Thymus (tissue), 11 donors: ENCODE measurements at regions not wholly inside any gene's neighbourhood (a gene's known extent, or its start where the extent isn't known, plus 50 kb on each side); places are given as distances from the start of the nearest gene placed in this dataset.
"Not testable (repeated sequence)": the region's sequence is repeated elsewhere in the genome, so short reads cannot be mapped to it uniquely, and the experiment has no call there.

Experiments used
- DNase-seq, 9 donors: peaks; one replicate each; pipeline ENCODE4 v3.0.0-alpha.2; 2013; ENCODE audit warnings: low spot score in 9 of 9, low read depth in 6 of 9, missing footprints in 1 of 9
- H3K27ac ChIP-seq, 2 donors: one replicate each; pipeline ENCODE4 v1.5.1; 2013; ENCODE audit warnings: control low read depth in 1 of 2, low read depth in 1 of 2, low read length in 1 of 2, mild to moderate bottlenecking in 1 of 2, moderate library complexity in 1 of 2
- H3K27me3 ChIP-seq, 2 donors: one replicate each; pipeline ENCODE4 v1.5.1; 2013; ENCODE audit warnings: low read length in 1 of 2; ENCODE audit not compliant: control insufficient read depth in 2 of 2, insufficient read depth in 1 of 2
- H3K36me3 ChIP-seq, 2 donors: one replicate each; pipeline ENCODE4 v1.5.1; 2013; ENCODE audit warnings: low read length in 1 of 2, mild to moderate bottlenecking in 1 of 2, moderate library complexity in 1 of 2; ENCODE audit not compliant: control insufficient read depth in 2 of 2, insufficient read depth in 2 of 2
- H3K4me1 ChIP-seq, 2 donors: one replicate each; pipeline ENCODE4 v1.5.1; 2013; ENCODE audit warnings: low read length in 2 of 2; ENCODE audit not compliant: control insufficient read depth in 2 of 2, insufficient read depth in 2 of 2
- H3K4me3 ChIP-seq, 2 donors: one replicate each; pipeline ENCODE4 v1.5.1; 2013; ENCODE audit warnings: low read length in 2 of 2, control low read depth in 1 of 2, mild to moderate bottlenecking in 1 of 2
- H3K9me3 ChIP-seq, 2 donors: one replicate each; pipeline ENCODE4 v1.5.1; 2013; ENCODE audit warnings: low read length in 1 of 2, mild to moderate bottlenecking in 1 of 2; ENCODE audit not compliant: control insufficient read depth in 2 of 2, insufficient read depth in 1 of 2
- WGBS: extraction: QIAGEN DNeasy Blood & Tissue Kit; methylation state at CpG from one replicate; pipeline ENCODE4 v1.1.7; 2013; 5-methylcytosine and 5-hydroxymethylcytosine counted together
- donor health status: healthy.

GRCh38 chr1:115539061-115539460, 102.7 kb upstream of the VANGL1 start:
- Histone ChIP-seq H3K27me3 (no peaks in the 10 kb centered on the region), H3K36me3 (no peaks in the 10 kb centered on the region), H3K4me3 (no peak overlapping the region), H3K27ac (no peak overlapping the region), H3K9me3 (no peaks in the 10 kb centered on the region), H3K4me1 (no peaks in the 10 kb centered on the region)
- 95% methylated on average over 7 of the region's 7 CpGs for WGBS
- DNase-seq: no peak

- Histone ChIP-seq H3K9me3 (no peaks in the 10 kb centered on the region), H3K27ac (no peak overlapping the region), H3K4me3 (no peak overlapping the region), H3K36me3 (no peaks in the 10 kb centered on the region), H3K4me1 (no peaks in the 10 kb centered on the region), H3K27me3 (no peaks in the 10 kb centered on the region)
- no peak for DNase-seq
- WGBS: 99% methylated on average over 1 of the region's 1 CpG
These were observed 103.2 kb upstream of the VANGL1 start for GRCh38 chr1:115538579-115538978.

- no peaks in the 10 kb centered on the region for H3K9me3 ChIP-seq
- no peak overlapping the region for H3K4me3 ChIP-seq
- H3K36me3 ChIP-seq: no peaks in the 10 kb centered on the region
- no peaks in the 10 kb centered on the region for H3K27me3 ChIP-seq
- H3K27ac ChIP-seq: no peak overlapping the region
- DNase-seq: no peak
- no peaks in the 10 kb centered on the region for H3K4me1 ChIP-seq
These were observed 104.4 kb upstream of the VANGL1 start for GRCh38 chr1:115537415-115537814.

DNA sequence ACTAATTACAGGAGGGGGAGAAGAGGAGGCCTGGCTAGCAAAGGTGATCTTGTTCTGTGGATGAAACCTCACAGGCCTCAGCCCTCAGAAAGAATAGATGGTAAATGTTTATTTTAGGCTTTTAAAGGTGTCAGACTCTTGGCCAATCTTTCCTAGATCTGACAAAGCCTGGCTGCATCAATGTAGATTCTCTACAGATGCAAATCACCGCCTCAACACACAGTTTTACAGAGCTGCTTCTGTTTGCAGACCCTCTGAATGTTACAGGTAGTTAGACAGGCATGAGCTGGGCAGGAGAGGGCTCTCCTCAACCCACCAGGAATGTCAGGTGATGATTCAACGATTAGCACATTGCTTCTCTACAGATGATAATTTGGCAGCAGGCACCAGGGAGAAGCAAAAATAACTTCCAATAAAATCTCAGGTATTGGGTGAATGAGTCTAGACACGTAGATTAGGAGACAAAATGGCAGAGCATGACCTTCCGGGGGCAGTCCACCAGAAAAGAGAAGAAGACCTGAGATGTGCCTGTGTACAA, 105.4 kb upstream of the VANGL1 start:
- no peaks in the 10 kb centered on the region for H3K36me3 ChIP-seq
- H3K4me1 ChIP-seq: peaks cover 0 to 2% of the 10 kb centered on the region in 2 donors
- no peak for DNase-seq
- no peak overlapping the region for H3K4me3 ChIP-seq
- no peaks in the 10 kb centered on the region for H3K27me3 ChIP-seq
- H3K9me3 ChIP-seq: no peaks in the 10 kb centered on the region
- H3K27ac ChIP-seq: no peak overlapping the region
- WGBS: 93% methylated on average over 4 of the region's 4 CpGs

DNA sequence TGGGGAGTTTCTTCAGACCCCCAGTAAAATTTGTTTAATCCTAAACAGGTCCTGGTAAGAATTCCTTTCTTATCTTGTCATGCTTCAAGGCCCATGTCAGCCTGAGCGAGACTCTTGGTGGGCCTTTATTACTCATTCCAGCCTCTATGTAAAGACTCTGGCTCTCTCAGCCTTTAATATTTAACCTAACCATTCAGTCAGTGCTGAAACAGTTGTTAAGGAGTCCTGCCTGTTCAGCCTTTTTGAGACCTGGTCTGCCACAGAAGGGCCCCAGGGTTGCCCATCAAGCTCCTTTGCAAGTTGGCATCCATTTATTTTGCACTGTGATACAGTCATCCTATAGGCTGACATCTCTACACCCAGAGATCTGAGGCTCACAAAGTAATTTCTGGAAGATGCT, 107.7 kb upstream of the VANGL1 start:
- 100% methylated on average over 1 of the region's 1 CpG for WGBS
- Histone ChIP-seq H3K27ac (no peak overlapping the region), H3K9me3 (no peaks in the 10 kb centered on the region), H3K27me3 (no peaks in the 10 kb centered on the region), H3K4me3 (no peak overlapping the region), H3K36me3 (no peaks in the 10 kb centered on the region), H3K4me1 (peaks cover 0 to 4% of the 10 kb centered on the region in 2 donors)
- no peak for DNase-seq

- no peaks in the 10 kb centered on the region for H3K36me3 ChIP-seq
- H3K27ac ChIP-seq: no peak overlapping the region
- no peak for DNase-seq
- no peaks in the 10 kb centered on the region for H3K9me3 ChIP-seq
- WGBS: 66% methylated on average over 6 of the region's 6 CpGs
- peaks cover 0 to 4% of the 10 kb centered on the region in 2 donors for H3K4me1 ChIP-seq
- no peak overlapping the region for H3K4me3 ChIP-seq
- H3K27me3 ChIP-seq: no peaks in the 10 kb centered on the region
These were observed 110.0 kb upstream of the VANGL1 start for GRCh38 chr1:115531631-115532264.

DNA sequence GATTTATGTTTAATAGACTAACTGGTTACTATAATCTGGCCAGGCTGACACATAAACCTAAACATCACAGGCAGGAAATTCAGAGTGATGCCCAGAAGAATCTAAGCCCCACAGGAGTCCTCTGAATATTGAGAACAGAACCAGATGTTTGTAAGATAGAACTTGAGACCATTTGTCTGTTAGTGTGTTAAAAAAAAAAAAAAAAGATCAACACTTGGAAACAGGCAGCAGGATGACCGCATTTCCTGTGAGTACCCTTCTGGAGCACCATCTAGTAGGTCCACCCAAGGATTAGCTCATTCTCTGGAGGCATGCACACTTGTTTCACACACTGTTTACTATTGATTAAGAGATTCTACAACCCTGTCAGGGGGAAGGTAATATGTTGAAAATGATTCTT, 111.4 kb upstream of the VANGL1 start:
- Histone ChIP-seq H3K27ac (no peak overlapping the region), H3K36me3 (no peaks in the 10 kb centered on the region), H3K9me3 (no peaks in the 10 kb centered on the region), H3K4me1 (peaks cover 0 to 4% of the 10 kb centered on the region in 2 donors), H3K27me3 (no peaks in the 10 kb centered on the region), H3K4me3 (no peak overlapping the region)
- WGBS: 96% methylated on average over 1 of the region's 1 CpG
- no peak for DNase-seq

- no peak for DNase-seq
- H3K4me1 ChIP-seq: peaks cover 0 to 4% of the 10 kb centered on the region in 2 donors
- no peaks in the 10 kb centered on the region for H3K36me3 ChIP-seq
- H3K27ac ChIP-seq: no peak overlapping the region
- H3K4me3 ChIP-seq: no peak overlapping the region
- H3K27me3 ChIP-seq: no peaks in the 10 kb centered on the region
- H3K9me3 ChIP-seq: no peaks in the 10 kb centered on the region
- 95% methylated on average over 2 of the region's 2 CpGs for WGBS
These were observed 112.4 kb upstream of the VANGL1 start for GRCh38 chr1:115529216-115529897.

- not testable (repeated sequence) for H3K27me3 ChIP-seq, H3K27ac ChIP-seq, H3K4me1 ChIP-seq, DNase-seq, H3K9me3 ChIP-seq, H3K36me3 ChIP-seq, H3K4me3 ChIP-seq
- WGBS: 97% methylated on average over 3 of the region's 3 CpGs
These were observed 113.4 kb upstream of the VANGL1 start for GRCh38 chr1:115528336-115528735.
